Muscle layer of duodenum (tissue), 2 donors: ENCODE measurements at regions not wholly inside any gene's neighbourhood (a gene's known extent, or its start where the extent isn't known, plus 50 kb on each side); places are given as distances from the start of the nearest gene placed in this dataset.
"Not testable (repeated sequence)": the region's sequence is repeated elsewhere in the genome, so short reads cannot be mapped to it uniquely, and the experiment has no call there.

Experiments used
- H3K27ac ChIP-seq: one replicate; pipeline ENCODE4 v1.7.0; 2013; ENCODE audit warnings: mild to moderate bottlenecking, low read length
- H3K27me3 ChIP-seq: one replicate; pipeline ENCODE4 v1.7.0; 2013; ENCODE audit warnings: low read depth, mild to moderate bottlenecking, control low read depth, low read length
- H3K36me3 ChIP-seq, 2 donors: one replicate each; pipeline ENCODE4 v1.7.0; 2013; ENCODE audit warnings: low read length in 2 of 2, control low read depth in 1 of 2, mild to moderate bottlenecking in 1 of 2; ENCODE audit not compliant: insufficient read depth in 2 of 2, control insufficient read depth in 1 of 2
- H3K4me1 ChIP-seq, 2 donors: one replicate each; pipeline ENCODE4 v1.7.0; 2013; ENCODE audit warnings: low read length in 2 of 2, mild to moderate bottlenecking in 2 of 2, control low read depth in 1 of 2, moderate library complexity in 1 of 2; ENCODE audit not compliant: insufficient read depth in 2 of 2, control insufficient read depth in 1 of 2
- H3K4me3 ChIP-seq, 2 donors: one replicate each; pipeline ENCODE4 v1.7.0; 2013; ENCODE audit warnings: low read length in 2 of 2, low read depth in 1 of 2, mild to moderate bottlenecking in 1 of 2
- H3K9me3 ChIP-seq, 2 donors: one replicate each; pipeline ENCODE4 v1.7.0; 2013; ENCODE audit warnings: low read length in 2 of 2, control low read depth in 1 of 2, mild to moderate bottlenecking in 1 of 2; ENCODE audit not compliant: control insufficient read depth in 1 of 2
- donor health status: healthy.

GRCh38 chrX:39798488-39798887, 299.3 kb downstream of the BCOR start:
- not testable (repeated sequence) for H3K27me3 ChIP-seq, H3K27ac ChIP-seq, H3K4me1 ChIP-seq, H3K36me3 ChIP-seq, H3K4me3 ChIP-seq, H3K9me3 ChIP-seq

GRCh38 chrX:39802354-39802753, 295.4 kb downstream of the BCOR start:
- Histone ChIP-seq H3K27me3 (no peaks in the 10 kb centered on the region), H3K27ac (no peak overlapping the region), H3K36me3 (no peaks in the 10 kb centered on the region), H3K4me1 (no peaks in the 10 kb centered on the region), H3K4me3 (no peak overlapping the region), H3K9me3 (no peaks in the 10 kb centered on the region)

- no peaks in the 10 kb centered on the region for H3K27me3 ChIP-seq
- no peaks in the 10 kb centered on the region for H3K4me1 ChIP-seq
- H3K9me3 ChIP-seq: no peaks in the 10 kb centered on the region
- no peak overlapping the region for H3K27ac ChIP-seq
- no peak overlapping the region for H3K4me3 ChIP-seq
- no peaks in the 10 kb centered on the region for H3K36me3 ChIP-seq
Measured at GRCh38 chrX:39802908-39803307, 294.9 kb downstream of the BCOR start.

GRCh38 chrX:39805022-39805421, 292.7 kb downstream of the BCOR start:
- Histone ChIP-seq H3K27ac (no peak overlapping the region), H3K9me3 (no peaks in the 10 kb centered on the region), H3K4me3 (no peak overlapping the region), H3K4me1 (peaks cover 0 to 11% of the 10 kb centered on the region in 2 donors), H3K36me3 (no peaks in the 10 kb centered on the region), H3K27me3 (no peaks in the 10 kb centered on the region)

- no peaks in the 10 kb centered on the region for H3K27me3 ChIP-seq
- H3K9me3 ChIP-seq: no peaks in the 10 kb centered on the region
- H3K4me1 ChIP-seq: peaks cover 0 to 11% of the 10 kb centered on the region in 2 donors
- no peak overlapping the region for H3K27ac ChIP-seq
- H3K36me3 ChIP-seq: no peaks in the 10 kb centered on the region
- H3K4me3 ChIP-seq: no peak overlapping the region
Measured at GRCh38 chrX:39805825-39806224, 291.9 kb downstream of the BCOR start.

GRCh38 chrX:39808471-39808917, 289.3 kb downstream of the BCOR start:
- Histone ChIP-seq H3K4me1 (peaks cover 0 to 11% of the 10 kb centered on the region in 2 donors), H3K27ac (no peak overlapping the region), H3K9me3 (no peaks in the 10 kb centered on the region), H3K36me3 (no peaks in the 10 kb centered on the region), H3K4me3 (no peak overlapping the region), H3K27me3 (no peaks in the 10 kb centered on the region)

GRCh38 chrX:39809331-39809730, 288.4 kb downstream of the BCOR start:
- no peak overlapping the region for H3K4me3 ChIP-seq
- peaks cover 3 to 11% of the 10 kb centered on the region in 2 donors for H3K4me1 ChIP-seq
- no peaks in the 10 kb centered on the region for H3K9me3 ChIP-seq
- no peaks in the 10 kb centered on the region for H3K27me3 ChIP-seq
- no peak overlapping the region for H3K27ac ChIP-seq
- no peaks in the 10 kb centered on the region for H3K36me3 ChIP-seq

GRCh38 chrX:39810901-39811300, 286.9 kb downstream of the BCOR start:
- H3K9me3 ChIP-seq: no peaks in the 10 kb centered on the region
- H3K4me3 ChIP-seq: no peak overlapping the region
- H3K4me1 ChIP-seq: peaks cover 3 to 11% of the 10 kb centered on the region in 2 donors
- no peaks in the 10 kb centered on the region for H3K36me3 ChIP-seq
- H3K27ac ChIP-seq: no peak overlapping the region
- H3K27me3 ChIP-seq: no peaks in the 10 kb centered on the region

- no peak overlapping the region for H3K27ac ChIP-seq
- H3K27me3 ChIP-seq: no peaks in the 10 kb centered on the region
- no peak overlapping the region for H3K4me3 ChIP-seq
- H3K36me3 ChIP-seq: no peaks in the 10 kb centered on the region
- H3K4me1 ChIP-seq: peaks cover 3 to 11% of the 10 kb centered on the region in 2 donors
- no peaks in the 10 kb centered on the region for H3K9me3 ChIP-seq
Measured at GRCh38 chrX:39811376-39811775, 286.4 kb downstream of the BCOR start.

GRCh38 chrX:39813631-39814277, 284.0 kb downstream of the BCOR start:
- H3K4me1 ChIP-seq: peaks cover 3 to 5% of the 10 kb centered on the region in 2 donors
- no peaks in the 10 kb centered on the region for H3K27me3 ChIP-seq
- no peaks in the 10 kb centered on the region for H3K36me3 ChIP-seq
- peak overlapping the region; percentile 54 for H3K27ac ChIP-seq
- H3K4me3 ChIP-seq: no peak overlapping the region
- no peaks in the 10 kb centered on the region for H3K9me3 ChIP-seq

- Histone ChIP-seq H3K4me3 (no peak overlapping the region), H3K36me3 (no peaks in the 10 kb centered on the region), H3K4me1 (peaks cover 3% of the 10 kb centered on the region in 2 donors), H3K27me3 (no peaks in the 10 kb centered on the region), H3K9me3 (no peaks in the 10 kb centered on the region), H3K27ac (no peak overlapping the region)
Measured at GRCh38 chrX:39814391-39814790, 283.4 kb downstream of the BCOR start.

- peaks cover 0 to 3% of the 10 kb centered on the region in 2 donors for H3K4me1 ChIP-seq
- no peaks in the 10 kb centered on the region for H3K9me3 ChIP-seq
- no peak overlapping the region for H3K27ac ChIP-seq
Measured at GRCh38 chrX:39815631-39816030, 282.1 kb downstream of the BCOR start.

More at GRCh38 chrX:39815631-39816030, 282.1 kb downstream of the BCOR start:
- H3K27me3 ChIP-seq: no peaks in the 10 kb centered on the region
- no peaks in the 10 kb centered on the region for H3K36me3 ChIP-seq
- H3K4me3 ChIP-seq: no peak overlapping the region
